A673 (cell line): ENCODE measurements at regions not wholly inside any gene's neighbourhood (a gene's known extent, or its start where the extent isn't known, plus 50 kb on each side); places are given as distances from the start of the nearest gene placed in this dataset.

Source experiments
- BruUV-seq: library from RNA; stranded (reverse); fragments of 400-500 nt; replicated peaks from 2 replicates; lab custom pipeline; 2021; lab: Mats Ljungman, UMichigan
- CTCF ChIA-PET: fragments of 300-600 bp; sonication (Branson Sonifier 250); formaldehyde crosslinking; loops from one replicate; lab custom pipeline; 2022; ENCODE audit warnings: antibody characterized with exemption; lab: Charles Lee
- POLR2A ChIA-PET: fragments of 300-600 bp; sonication (Branson Sonifier 250); formaldehyde crosslinking; loops from one replicate; lab custom pipeline; 2022; ENCODE audit warnings: antibody characterized with exemption; ENCODE audit not compliant: low non-redundant PET; lab: Charles Lee
- DNase-seq: peaks from one replicate; pipeline ENCODE4 v3.0.0-alpha.2; 2015; ENCODE audit warnings: low spot score
- H3K27ac ChIP-seq: fragments of 200-600 bp; sonication (generic); 2 replicates; pipeline ENCODE4 v1.5.1; 2016; ENCODE audit warnings: mixed run types, low read depth, mild to moderate bottlenecking, mixed read lengths, antibody characterized with exemption, low read length; ENCODE audit not compliant: poor library complexity, severe bottlenecking
- H3K27me3 ChIP-seq: fragments of 200-600 bp; sonication (generic); replicated peaks from 2 replicates; pipeline ENCODE4 v1.6.1; 2017; ENCODE audit warnings: mixed run types, low read depth, mild to moderate bottlenecking, mixed read lengths, antibody characterized with exemption, low read length; ENCODE audit not compliant: insufficient read depth, poor library complexity
- H3K36me3 ChIP-seq: fragments of 200-600 bp; sonication (generic); 2 replicates; pipeline ENCODE4 v1.6.1; 2016; ENCODE audit warnings: mixed run types, mild to moderate bottlenecking, mixed read lengths, antibody characterized with exemption, low read length; ENCODE audit not compliant: insufficient read depth, poor library complexity, severe bottlenecking
- H3K4me1 ChIP-seq: fragments of 200-600 bp; sonication (generic); 2 replicates; pipeline ENCODE4 v1.6.1; 2017; ENCODE audit warnings: mixed run types, mild to moderate bottlenecking, mixed read lengths, antibody characterized with exemption, low read length; ENCODE audit not compliant: insufficient read depth, poor library complexity, severe bottlenecking
- H3K4me3 ChIP-seq: fragments of 200-600 bp; sonication (generic); 2 replicates; pipeline ENCODE4 v1.5.1; 2016; ENCODE audit warnings: low read depth, mixed run types, mild to moderate bottlenecking, mixed read lengths, low read length; ENCODE audit not compliant: poor library complexity, severe bottlenecking
- H3K9me3 ChIP-seq: fragments of 200-600 bp; sonication (generic); 2 replicates; pipeline ENCODE4 v1.6.1; 2016; ENCODE audit warnings: mixed run types, low read depth, mild to moderate bottlenecking, mixed read lengths, antibody characterized with exemption, low read length; ENCODE audit not compliant: poor library complexity, severe bottlenecking
- CTCF ChIP-seq: fragments of 300-800, 200-600 bp; sonication (generic); conservative IDR thresholded peaks from 2 replicates; pipeline ENCODE4 v1.5.1; 2017; ENCODE audit warnings: low read depth, mild to moderate bottlenecking, antibody characterized with exemption, low read length, moderate library complexity, mixed read lengths
- EZH2 ChIP-seq: fragments of 200-600 bp; sonication (generic); IDR thresholded peaks from 2 replicates; pipeline ENCODE4 v1.6.1; 2017; ENCODE audit warnings: borderline replicate concordance, low read depth, mild to moderate bottlenecking, mixed read lengths, antibody characterized with exemption, low read length; ENCODE audit not compliant: poor library complexity, severe bottlenecking
- intact Hi-C: fragments of 100-400 bp; cut with micrococcal nuclease; formaldehyde crosslinking; loops from one replicate; pipeline ENCODE4 v1.10.0; 2022; ENCODE audit not compliant: unreplicated experiment

GRCh38 chrX:567891-568290, 62.7 kb upstream of the SHOX start:
- ChIA-PET CTCF (no interaction called here), POLR2A (no interaction called here)
- no peak overlapping the region for H3K4me3 ChIP-seq
- no peaks in the 10 kb centered on the region for H3K27me3 ChIP-seq
- intact Hi-C loops, result no loop called here
- DNase-seq, result no peak
- H3K27ac ChIP-seq, result no peak overlapping the region
- H3K9me3 ChIP-seq, result no peaks in the 10 kb centered on the region
- TF ChIP-seq EZH2 (no peak), CTCF (no peak)
- no peaks in the 10 kb centered on the region for H3K36me3 ChIP-seq
- H3K4me1 ChIP-seq, result no peaks in the 10 kb centered on the region
- no TSS peak for BruUV-seq

- POLR2A ChIA-PET, result no interaction called here
- intact Hi-C loops, result no loop called here
Observed at GRCh38 chrX:568311-568710, 62.3 kb upstream of the SHOX start.

GRCh38 chrX:572538-573124, 58.0 kb upstream of the SHOX start:
- BruUV-seq, result no TSS peak
- Histone ChIP-seq H3K4me3 (no peak overlapping the region), H3K27me3 (no peaks in the 10 kb centered on the region), H3K27ac (no peak overlapping the region), H3K4me1 (no peaks in the 10 kb centered on the region), H3K9me3 (no peaks in the 10 kb centered on the region), H3K36me3 (no peaks in the 10 kb centered on the region)
- ChIA-PET POLR2A (no interaction called here), CTCF (no interaction called here)
- DNase-seq, result peak; percentile 12
- no peak for TF ChIP-seq EZH2
- TF ChIP-seq CTCF, result no peak
- intact Hi-C loops, result no loop called here

More at GRCh38 chrX:568311-568710, 62.3 kb upstream of the SHOX start:
- no peak for TF ChIP-seq CTCF
- TF ChIP-seq EZH2, result no peak
- no peak for DNase-seq
- no peaks in the 10 kb centered on the region for H3K36me3 ChIP-seq
- CTCF ChIA-PET, result no interaction called here
- H3K4me1 ChIP-seq, result no peaks in the 10 kb centered on the region
- no peaks in the 10 kb centered on the region for H3K9me3 ChIP-seq
- H3K27ac ChIP-seq, result no peak overlapping the region
- H3K4me3 ChIP-seq, result no peak overlapping the region
- H3K27me3 ChIP-seq, result no peaks in the 10 kb centered on the region
- no TSS peak for BruUV-seq
